Fibroblast of lung (primary cell): ENCODE measurements at regions not wholly inside any gene's neighbourhood (a gene's known extent, or its start where the extent isn't known, plus 50 kb on each side); places are given as distances from the start of the nearest gene placed in this dataset.

Experiments used
- CTCF ChIP-seq, 2 donors: IDR thresholded peaks in 1 of 2; conservative IDR thresholded peaks in 1 of 2; 1 replicate in 1 of 2; 2 replicates in 1 of 2; pipeline ENCODE4 v1.5.1; 2011 to 2012; ENCODE audit warnings: low read length in 2 of 2, control low read depth in 1 of 2, inconsistent platforms in 1 of 2, low read depth in 1 of 2, mild to moderate bottlenecking in 1 of 2
- EZH2 ChIP-seq: IDR thresholded peaks from 2 replicates; pipeline ENCODE4 v1.5.1; 2012; ENCODE audit warnings: low read length, control low read depth, mild to moderate bottlenecking; ENCODE audit errors: missing control alignments

GRCh38 chr13:79966059-79966458 lies 374.9 kb downstream of the SPRY2 start:
- TF ChIP-seq EZH2, result no peak
- no peak for TF ChIP-seq CTCF (conservative IDR thresholded peaks at IDR 0.05 in 1 of 2, IDR thresholded peaks at IDR 0.05 in 1 of 2; ENCODE audit: low read depth in 1 of 2, low read length in 2 of 2)
